K562 (cell line): ENCODE measurements at regions not wholly inside any gene's neighbourhood (a gene's known extent, or its start where the extent isn't known, plus 50 kb on each side); places are given as distances from the start of the nearest gene placed in this dataset.

ENCODE experiments used
- MAFF ChIP-seq: IDR thresholded peaks from 2 replicates; pipeline ENCODE4 v1.6.1; 2012; ENCODE audit warnings: low read length, improper control_type of control experiment
- ZNF175 ChIP-seq: fragments of 200-800 bp; sonication (Bioruptor generic); IDR thresholded peaks from 2 replicates; pipeline ENCODE4 v1.6.1; 2016; ENCODE audit warnings: low read depth, mild to moderate bottlenecking, missing genetic modification characterization, missing compliant biosample characterization

DNA sequence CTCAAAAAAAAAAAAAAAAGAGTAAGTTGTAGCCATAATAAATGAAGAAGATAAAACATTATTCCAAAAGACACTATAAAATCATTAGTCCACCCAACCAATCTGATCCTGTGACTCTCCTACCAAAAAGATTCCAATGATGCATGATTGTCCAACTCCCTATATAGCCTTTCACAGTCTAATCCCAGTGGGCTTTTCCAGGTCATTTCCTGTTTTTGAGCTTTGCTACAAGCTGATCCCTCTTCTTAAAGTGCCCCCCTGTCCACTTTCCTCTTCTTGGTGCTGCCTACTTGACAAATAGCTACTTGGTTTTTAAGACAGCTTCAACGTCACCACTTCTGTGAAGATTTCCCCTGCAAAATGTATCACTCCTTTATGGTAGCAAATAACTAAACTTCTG is 88.4 kb downstream of the SEMA4F start:
- TF ChIP-seq ZNF175 (no peak), MAFF (no peak)
